Anterior cingulate cortex (tissue), 58 donors: ENCODE measurements at regions not wholly inside any gene's neighbourhood (a gene's known extent, or its start where the extent isn't known, plus 50 kb on each side); places are given as distances from the start of the nearest gene placed in this dataset.

ENCODE experiments used
- DNase-seq, 58 donors: peaks; one replicate each; lab custom pipeline; 2025; lab: John Stamatoyannopoulos, UW

DNA sequence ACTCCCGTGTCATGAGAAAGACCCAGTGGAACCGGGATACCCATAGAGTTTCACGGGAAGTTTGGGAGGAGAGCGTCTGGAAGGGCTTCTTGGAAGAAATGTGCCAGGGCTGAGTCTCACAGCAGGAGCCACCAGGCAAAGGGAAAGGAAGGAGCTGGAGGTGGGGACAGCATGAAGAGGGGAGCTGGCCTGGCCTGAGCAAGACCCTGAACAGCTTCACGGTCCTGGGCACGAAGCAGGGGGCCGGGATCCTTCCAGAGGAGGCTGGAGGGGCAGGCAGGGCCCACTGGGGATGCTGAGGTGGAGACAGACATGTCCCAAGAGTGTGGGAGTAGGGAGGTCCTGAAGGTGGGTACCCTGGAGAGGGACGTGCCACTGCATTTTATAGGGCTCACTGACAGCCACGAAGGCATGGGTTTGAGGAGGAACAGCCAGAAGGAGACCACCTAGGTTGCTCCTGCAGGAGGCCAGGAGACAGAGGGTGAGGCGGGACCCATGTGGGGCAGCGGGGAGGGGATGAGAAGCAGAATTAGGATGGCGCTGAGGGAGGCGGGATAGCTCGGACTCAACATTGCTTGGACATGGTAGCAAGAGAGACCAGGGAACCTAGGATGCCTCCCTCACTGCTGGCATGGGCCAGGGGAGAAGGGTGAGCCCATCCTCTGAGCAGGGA is 168.1 kb upstream of the ID2 start:
- DNase-seq = no peak

DNA sequence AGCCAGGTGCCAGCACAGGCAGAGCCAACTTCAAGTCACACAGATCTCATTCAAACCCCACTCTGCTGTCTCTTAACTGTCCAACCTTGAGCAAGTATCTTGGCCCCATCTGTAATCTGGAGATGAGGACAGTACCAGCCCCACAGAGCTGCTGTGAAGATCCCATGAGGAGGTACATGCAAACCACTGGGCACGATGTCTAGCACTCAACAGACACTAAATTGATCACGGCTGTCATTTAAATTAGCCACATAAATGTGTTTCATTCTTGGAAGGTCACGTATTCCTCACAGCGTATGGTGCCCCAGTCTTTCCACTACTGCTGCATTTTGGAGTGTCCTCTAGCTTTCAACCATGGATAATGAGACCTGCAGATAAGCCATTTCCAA is 167.6 kb upstream of the ID2 start:
- DNase-seq = no peak

DNA sequence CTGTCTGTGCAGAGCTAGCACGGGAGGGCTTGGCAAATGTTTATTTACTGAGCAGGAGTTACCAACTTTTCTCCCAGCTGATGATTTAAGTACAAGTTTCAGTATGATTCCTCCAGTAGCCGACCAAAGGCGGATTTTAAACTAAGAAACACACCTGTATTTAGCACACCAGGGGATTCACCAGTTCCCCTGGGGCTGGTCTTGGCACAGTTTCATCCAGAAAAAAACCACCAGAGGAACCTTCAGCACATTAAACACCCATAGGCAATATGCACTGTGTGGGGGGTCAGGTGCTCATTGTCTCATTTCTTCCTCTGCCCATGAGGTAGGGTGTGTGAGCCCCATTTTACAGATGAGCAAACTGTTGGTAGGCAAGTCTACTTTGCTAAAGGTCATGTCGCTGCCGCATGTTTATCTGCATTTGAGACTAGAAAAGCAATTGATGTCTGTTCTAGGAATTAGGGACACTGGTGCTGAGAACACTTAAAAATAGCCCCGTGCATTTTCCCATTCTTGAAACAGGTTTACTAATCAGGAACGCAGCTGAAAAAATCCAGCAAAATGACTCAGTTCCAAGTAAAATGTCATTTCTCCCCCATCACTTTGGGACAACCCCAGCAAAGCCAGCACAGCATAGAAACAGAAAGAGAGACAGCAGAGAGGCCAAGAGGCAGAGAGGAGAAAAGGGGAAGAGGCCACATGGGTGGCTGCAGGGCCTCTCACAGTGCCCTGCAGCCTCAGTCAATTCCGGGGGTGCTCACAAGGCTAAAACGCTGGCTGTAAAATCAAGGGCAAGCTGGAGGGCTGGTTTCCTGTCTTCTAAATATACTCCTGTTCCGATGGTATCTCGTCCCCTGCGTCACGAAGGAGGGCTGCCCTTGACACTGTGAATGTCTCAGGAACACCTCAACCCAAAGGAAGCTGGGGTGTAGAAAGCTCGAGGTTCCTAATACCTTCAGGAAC is 166.8 kb upstream of the ID2 start:
- DNase-seq = peak in 7 of 58 donors; percentile 6 to 38 (median 20)

DNA sequence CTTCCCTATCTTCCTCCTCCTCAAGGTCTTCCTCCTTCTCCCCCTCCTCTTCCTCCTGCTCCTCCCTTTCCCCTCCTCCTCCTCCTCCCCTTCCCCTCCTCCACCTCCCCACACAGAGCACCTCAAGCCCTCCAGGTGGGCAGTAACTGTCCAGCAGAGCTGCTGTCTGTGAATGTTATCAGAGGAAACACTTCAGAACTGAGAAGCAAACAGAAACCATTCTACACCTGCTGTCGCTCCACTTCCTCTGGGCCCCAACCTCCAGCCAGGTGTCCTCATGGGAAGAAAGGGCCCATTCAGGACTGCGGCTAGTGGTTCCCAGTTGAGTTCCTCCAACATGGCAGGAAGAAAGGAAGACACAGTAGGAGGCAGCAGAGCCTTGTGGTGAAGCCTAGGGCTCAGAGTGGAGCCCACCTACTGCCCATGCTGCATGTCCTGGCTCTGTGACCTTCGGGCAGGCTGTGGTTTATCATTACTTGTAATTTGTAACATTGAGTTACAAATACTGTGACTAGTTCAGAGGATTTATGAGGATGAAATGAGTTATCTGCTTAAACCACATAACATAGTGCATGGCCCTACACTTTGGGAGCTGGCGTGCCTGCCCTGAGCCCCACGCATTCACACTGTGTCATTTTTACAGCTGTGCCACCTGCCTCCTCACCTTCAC is 165.9 kb upstream of the ID2 start:
- DNase-seq = no peak

DNA sequence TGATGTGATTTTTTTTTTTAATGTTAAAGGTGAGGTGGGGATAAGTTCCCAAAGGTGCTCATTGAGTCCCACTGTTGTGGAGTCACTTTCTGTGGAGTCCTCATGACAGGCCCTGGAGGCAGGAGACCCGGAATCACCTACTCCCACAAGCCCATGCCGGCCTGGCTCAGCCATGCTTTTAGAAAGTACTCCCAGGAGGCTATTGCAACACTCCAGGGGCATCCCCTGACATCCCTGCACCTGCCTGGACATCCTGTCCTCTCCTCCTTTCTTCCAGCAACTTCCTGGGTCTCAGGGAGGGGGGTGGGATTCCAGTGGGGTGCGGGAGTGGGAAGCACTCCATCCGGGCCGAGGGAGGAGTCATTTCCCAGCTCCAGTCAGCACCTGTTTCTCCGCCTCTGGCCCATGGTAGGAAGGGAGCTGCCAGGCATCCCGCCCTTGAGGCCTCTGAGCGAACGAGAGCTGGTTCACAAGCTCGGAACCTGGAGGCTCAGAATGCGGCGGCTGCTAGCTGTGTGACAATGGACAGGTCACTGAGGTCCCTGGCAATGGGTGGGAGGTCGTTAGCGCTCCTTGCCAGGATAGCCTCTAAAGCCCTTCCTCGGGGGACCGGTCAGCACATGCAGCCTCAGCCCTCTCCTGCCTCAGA is 163.9 kb upstream of the ID2 start:
- no peak for DNase-seq

DNA sequence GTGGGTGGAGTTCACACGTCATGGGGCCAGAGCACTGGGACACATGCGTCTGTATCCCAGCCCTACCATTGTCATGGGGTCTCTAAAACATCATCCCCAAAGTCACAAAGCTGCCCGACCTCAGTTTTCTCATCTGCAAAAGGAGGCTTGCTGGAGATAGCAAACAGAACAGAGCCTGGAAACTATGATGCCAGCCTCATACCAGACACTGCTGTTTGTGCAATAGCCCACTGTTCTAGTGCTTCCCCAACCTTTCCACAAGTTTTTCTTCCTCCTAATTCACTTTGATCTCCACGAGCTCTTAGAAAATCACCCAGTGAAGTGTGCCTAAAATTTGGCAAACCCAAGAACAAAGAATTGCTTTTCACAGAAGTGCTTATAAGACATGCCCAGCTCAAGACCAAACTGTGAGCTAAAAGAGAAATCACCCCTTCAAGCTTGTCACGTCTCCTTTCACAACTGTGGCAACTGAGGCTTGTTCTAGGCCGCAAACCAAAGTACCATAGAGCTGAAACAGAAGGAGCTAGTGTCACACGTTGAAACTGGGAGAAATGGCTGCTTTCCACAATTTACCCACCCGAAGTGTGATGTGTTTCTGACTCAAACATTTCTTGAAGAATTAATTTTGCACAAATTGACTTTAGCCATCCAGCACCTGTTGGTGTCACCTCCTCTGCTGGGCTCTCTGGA is 162.7 kb upstream of the ID2 start:
- DNase-seq = no peak

DNA sequence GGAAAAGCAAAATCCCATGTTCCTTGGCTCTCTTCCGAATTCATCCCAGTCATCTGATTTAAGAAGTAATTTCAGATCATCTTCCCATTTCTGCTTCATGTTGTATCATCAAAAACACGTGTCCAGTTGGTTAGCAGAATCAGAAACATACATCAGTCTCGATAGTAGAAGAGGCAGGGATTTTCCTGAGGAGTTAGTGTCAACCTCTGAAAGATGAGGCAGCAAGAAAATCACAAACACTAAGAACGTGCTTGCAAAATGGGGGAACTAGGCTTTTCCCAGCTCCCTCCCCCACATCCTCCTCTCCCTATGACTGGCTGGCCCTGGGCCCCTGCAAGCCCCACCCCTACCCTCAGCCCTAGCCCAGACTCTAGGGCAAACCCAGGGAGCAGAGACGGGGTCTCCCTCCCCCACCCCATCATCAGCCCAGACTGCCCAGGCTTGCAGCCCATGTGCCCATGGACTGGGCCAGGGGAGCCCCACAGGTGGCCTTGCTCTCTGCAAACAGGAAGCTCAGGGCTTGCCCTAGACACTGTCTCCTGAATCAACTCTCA is 161.0 kb upstream of the ID2 start:
- DNase-seq = no peak

DNA sequence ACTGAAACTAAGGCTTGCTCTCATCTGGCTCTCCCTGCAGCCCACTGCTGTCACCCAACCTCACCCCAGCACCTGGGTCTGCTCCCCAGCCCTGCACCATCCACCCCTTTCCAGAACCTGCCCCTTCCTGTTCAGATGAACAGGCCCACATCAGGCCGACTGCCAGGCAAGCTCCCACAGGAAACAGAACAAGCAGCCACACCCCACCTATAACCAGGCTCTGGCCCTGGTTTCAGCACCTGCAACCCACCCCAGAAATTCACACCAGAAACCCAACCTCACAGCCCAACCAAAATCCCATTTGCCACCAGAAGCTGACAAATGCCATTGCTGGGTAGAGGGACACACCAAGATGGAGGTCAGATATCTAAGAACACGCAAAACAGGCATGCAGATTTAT is 159.2 kb upstream of the ID2 start:
- no peak for DNase-seq

DNA sequence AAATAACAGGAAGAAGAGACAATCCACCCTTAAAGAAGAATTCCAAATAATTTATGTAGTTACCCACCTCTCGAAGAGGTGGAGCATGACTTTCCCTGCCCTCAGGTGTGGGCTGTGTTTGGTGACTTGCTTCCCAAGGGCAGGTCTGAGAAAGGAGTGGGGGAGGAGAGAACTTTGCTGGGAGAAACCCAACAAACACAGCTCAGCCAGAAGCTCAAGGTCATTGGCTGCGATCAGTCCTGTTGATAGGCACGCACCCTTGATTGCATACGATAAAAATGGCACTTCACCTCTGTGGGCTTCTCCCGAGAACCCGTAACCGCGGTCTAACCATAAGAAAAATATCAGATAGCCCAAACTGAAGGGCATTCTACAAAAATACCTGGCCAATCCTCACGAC is 157.5 kb upstream of the ID2 start:
- DNase-seq = no peak

DNA sequence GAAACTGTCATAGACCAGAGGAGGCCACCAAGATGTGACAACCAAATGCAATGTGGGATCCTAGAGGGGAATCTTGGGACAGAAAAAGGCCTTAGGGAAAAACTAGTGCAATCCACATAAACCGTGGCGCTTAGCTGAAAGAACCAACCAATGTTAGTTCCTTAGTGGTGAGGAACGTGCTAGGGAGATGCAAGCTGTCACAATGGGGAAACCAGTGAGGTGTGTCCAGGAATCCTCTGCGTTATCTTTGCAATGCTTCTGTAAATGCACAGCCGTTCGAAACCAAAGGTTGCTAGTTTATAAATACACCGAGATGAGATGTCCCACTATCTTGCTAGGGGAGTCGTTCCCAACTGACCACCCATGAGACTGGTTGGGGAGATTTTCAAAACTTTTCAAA is 157.0 kb upstream of the ID2 start:
- no peak for DNase-seq

DNA sequence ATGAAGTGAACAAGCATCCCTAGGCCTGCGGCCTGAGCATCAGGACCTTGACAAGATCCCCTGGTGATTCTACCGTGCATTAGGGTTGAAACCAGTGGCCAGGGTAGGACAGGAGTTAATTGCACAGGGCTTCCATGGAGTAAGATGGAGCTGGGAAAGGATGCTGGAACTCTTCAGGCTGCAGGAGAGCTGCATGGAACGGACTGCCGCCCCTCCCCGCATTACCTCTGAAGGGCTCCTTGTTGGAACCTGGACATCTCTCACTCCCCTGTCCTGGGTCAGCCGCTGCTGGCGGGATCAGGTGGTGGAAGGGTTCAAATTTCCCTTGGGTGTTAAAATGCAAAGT is 156.6 kb upstream of the ID2 start:
- no peak for DNase-seq

DNA sequence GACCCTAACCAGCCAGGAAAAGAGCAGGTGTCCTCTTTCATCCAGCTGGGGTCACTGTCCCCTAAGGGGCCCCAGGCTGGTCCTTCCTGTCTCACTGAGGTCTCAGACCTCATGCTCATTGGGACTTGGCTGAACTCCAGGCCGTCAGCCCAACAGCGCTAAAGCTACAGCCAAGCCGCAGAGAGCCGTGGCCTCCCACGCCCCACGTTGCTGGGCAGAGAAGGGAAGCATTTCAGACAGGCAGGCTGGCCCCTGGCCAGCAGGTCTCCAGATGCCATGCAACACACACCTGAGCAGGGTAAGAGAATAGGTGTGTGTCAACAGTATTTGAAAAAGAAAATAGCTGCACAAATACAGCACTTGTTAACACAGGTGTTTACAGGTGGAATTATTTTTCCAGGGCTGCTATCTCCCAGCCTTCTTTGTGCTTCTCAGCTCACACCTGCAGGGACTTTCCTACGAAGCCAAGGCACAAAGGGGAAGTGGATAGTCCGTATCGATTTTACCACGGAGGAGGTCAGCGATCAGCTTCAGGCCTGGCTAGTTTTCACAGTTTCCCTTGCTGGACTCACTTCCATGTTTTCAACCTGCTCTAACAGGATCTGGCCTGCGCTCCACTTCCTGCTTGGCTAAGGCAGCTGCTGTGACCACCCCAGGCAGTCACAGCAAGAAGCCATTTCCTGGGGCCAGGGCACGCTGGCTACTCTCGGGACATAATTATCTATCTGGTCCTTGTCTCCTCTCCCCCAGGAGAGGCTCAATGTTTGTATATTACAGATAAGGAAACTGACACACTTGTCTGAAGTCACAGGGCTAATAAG is 156.1 kb upstream of the ID2 start:
- DNase-seq = peak in 48 of 58 donors; percentile 13 to 76 (median 46)

DNA sequence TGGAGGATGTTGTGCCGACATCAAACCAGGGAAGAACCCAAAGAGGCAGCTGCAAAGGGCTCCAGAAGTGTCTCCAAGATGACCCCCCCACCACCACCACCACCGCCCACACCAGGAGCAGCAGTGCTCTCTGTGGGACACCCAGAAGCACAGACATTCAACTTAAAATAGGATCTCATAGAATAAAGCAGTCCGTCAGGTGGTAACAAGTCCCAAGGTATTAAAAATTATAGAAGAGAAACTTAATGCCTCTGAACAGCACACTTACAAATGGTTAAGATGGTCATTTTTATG is 155.5 kb upstream of the ID2 start:
- DNase-seq = no peak

DNA sequence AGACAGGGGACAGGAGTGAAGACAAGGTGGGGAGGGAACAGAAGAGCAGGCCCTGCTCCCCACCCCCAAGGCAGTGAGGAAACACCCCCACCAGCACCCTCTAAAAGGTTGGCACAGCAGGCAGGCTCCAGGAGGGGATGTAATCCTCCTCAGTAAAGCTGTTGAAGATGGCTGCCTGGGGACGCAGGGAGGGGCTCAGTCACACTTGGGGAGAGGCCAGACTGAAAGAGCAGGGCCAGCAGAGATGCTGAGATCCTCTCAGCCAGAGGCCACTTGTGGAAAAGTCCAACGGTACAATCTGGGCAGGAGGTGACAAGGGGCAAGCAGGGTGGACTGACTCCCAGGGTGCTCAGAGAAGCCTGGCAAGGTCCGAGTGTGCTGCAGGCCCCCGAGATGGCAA is 154.8 kb upstream of the ID2 start:
- no peak for DNase-seq

DNA sequence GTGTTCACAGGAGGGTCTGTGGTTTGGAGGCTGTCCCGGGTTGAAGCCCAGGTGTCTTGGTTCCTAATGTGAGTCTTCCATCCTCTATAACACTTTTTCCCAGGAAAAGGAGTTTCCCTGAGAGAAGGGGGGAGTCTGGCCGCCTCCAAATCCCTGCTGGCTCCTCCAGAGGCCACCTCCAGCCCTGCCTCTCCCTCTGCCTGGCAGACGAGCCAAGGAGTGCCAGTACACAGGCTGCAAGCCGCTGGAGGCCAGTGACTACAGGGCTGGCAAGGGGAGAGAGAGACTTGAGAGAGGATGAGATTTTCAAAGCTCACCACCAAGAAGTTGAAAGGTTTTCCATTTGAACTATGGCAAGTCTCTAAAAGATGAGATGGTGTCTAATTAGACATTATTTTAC is 154.2 kb upstream of the ID2 start:
- no peak for DNase-seq

DNA sequence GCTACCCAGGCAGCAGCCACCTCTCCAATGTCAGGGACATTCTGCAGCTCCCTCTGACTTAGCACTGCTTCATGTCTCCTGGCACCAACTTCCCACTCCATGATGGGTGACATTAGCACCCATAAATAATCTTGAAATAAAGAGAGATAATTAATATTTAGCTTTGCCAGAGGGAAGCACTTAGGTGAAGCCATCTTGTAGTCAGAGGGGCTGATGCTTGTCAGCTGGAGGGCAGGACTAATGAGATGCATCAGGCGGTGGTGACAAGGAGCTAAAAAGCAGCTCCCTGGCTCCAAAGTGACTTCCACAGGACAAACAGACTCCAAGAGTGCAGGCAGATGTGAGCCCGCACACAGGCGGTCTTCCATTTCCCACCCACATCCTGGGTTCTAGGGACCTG is 153.0 kb upstream of the ID2 start:
- no peak for DNase-seq

DNA sequence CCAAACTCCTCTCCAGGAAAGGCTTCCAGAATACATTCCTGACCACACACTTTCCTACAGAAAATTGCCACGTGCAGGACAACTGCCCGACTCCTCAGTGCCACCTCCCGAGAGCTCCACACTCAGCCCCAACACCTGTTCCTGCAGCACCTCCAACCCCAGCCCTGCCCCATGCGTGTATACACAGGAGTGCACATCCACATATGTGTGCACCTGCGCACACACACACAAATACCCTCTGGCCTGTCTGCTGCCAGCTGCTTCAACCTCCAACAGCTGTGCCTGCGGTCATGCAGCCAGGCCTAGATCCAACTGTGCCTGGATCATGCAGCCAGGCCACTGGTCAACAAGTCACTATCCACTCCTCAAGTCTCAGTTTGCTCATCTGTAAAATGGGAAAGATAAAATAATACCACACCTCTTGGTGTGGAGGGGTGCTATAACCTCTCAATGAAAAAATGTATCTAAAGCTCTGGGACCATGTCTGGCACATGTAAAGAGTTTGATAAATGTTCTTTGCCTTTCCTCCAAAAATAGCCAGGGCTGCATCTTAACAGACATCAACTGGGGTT is 152.1 kb upstream of the ID2 start:
- no peak for DNase-seq

DNA sequence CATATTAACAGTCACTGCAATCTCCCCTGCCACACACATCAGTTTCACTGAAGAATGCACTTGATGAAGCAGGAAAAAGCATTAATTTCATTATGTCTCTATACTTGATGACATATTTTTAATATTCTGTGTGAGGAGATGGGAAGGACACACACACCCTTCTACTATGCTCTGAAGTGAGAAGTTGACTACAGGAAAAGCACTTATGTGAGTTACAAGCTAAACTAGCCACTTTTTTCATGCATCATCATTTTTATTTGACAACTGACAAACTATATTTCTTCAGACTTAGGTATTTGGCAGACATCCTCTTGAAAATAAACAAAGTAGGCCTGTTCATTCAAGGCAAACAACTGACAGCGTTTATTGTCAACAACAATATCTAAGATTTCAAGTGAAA is 150.4 kb upstream of the ID2 start:
- no peak for DNase-seq

DNA sequence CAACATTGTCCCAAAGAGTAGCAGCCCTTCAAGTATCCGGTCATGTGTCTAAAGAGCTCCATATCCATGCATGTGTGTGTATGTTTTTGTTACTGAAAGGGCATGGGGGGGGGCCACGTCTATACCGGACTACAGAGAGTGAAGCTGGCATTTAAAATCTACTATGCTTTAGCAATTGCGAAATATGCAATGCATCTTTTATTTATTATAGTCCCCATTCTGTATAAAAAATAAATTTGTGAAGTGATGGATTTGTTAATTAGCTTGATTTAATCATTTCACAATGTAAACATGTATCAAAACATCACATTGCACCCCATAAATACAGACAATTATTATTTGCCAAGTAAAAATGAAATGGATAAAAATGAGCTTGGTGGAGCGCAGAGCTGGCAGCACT is 149.4 kb upstream of the ID2 start:
- DNase-seq = no peak
